GM18517 (cell line): ENCODE measurements at regions not wholly inside any gene's neighbourhood (a gene's known extent, or its start where the extent isn't known, plus 50 kb on each side); places are given as distances from the start of the nearest gene placed in this dataset.

Experiments
- ATAC-seq: cut with Tn5 transposase; IDR thresholded peaks from one replicate; pipeline ENCODE4 v1.9.1; 2021; ENCODE audit warnings: mild to moderate bottlenecking, moderate library complexity; ENCODE audit not compliant: unreplicated experiment

DNA sequence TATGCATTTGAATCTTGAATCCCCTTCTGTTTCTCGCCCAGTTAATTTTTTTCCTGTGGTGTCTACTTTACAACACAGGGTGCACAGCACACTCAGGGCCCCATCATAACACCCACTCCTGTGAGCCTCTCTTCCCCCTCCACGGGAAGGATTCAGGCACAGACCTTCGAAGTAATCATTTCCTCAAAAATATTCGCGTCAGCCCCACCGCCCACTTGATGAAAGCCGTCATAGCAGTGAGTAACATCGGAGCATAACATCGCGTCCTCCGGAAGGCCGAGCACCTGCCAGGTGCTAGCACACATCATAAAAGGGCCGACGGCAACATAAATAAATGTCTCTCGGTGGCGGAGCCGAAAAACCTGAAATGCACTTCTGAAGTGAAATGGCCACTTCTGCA, 201.7 kb upstream of the ADARB2 start:
- no peak for ATAC-seq

DNA sequence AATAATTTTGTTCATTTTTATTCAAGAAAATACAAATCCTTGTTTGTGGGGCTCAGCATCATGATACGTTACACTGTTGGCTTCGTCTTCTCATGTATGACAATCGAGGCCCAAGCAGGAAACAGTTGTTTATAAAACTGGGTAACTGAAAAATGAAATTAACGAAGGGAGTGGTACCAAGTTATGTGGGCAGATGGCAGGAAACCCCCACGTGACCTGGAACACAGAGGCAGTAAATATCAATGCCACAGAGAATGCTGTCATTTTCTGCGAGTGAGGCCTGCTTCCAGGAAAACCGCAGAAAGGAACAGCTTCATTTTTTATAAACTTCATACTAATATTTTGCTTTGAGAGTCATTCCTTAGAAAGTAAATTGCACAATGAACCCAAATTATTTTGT, 201.0 kb upstream of the ADARB2 start:
- no peak for ATAC-seq

DNA sequence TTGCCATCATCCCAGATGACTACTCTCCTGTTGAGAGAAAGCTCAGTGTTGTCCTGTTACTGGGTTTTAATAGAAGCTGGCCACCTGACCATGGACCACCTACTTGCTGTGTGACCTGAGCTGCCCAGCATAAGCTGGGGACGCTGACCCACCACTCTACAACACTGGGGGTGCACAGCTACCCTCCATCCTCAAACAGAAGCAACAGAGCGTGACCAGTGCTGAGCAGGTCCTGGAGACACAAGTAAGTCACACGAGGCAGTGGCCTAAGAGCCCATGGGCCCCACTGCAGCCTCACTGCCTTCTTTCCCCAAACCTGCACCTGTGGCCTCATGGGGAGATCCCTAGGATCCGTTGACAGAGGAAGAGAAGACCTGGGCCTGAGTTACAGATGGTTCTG, 198.6 kb upstream of the ADARB2 start:
- no peak for ATAC-seq

- ATAC-seq: no peak
These were observed 195.9 kb upstream of the ADARB2 start for GRCh38 chr10:1933215-1933614.

GRCh38 chr10:1932692-1933094, 195.4 kb upstream of the ADARB2 start:
- ATAC-seq: no peak

GRCh38 chr10:1928606-1929005, 191.3 kb upstream of the ADARB2 start:
- no peak for ATAC-seq

- ATAC-seq: no peak
These were observed 186.7 kb upstream of the ADARB2 start for GRCh38 chr10:1923998-1924397.

GRCh38 chr10:1923586-1923985, 186.3 kb upstream of the ADARB2 start:
- no peak for ATAC-seq

DNA sequence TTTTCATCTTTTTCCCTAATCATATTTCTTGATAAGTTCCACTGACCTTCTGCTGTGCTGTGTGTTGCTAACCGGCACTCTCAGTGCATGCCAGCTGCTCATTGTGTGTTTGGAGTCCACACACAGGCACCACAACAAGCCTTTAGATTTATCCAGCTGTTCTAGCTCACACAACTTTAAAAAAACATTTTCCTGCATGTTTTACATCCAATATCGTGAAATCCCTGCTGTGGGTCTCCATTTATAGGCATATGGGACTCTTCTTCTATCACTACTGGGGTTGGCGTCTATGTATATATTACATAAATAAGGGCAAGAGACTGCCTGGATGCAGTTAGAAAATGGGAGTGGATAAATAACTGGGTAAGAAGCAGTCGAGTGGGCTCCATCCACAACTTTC, 183.6 kb upstream of the ADARB2 start:
- ATAC-seq: no peak

GRCh38 chr10:1920127-1920526, 182.8 kb upstream of the ADARB2 start:
- ATAC-seq: no peak

DNA sequence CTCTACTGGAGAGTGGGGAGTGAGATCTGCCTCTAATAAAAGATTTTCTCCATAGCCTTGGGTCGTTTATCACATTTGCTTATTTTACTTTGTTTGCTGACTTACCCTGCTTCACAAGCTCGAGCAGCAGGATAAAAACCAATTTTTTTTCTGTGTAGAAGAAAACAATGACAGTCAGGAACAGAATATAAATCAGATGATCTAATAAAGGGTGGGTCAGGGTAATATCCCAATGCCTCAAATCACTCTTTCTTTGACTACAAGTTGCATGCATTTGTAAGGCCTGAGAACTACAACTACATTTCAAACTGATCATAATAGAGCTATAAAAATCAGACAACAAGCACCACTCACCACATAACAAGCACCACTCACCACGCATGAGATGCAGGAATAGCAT, 174.4 kb upstream of the ADARB2 start:
- ATAC-seq: no peak

DNA sequence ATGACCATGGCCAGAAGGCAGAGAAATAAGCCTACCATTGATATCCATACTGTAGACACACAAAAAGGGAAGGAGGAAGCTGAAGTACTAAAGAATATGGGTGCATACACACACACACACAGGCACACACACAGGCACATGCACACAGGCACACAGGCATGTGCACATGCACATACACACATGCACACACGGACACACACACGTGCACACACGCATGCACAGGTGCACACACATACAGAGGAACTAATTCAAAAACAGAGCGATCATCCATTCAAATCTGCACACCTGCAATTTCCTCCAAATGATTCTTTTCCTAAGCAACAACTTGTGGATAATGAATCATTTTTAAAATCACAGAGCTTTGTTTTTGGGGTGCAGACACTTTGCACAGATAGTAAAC, 166.7 kb upstream of the ADARB2 start:
- no peak for ATAC-seq

- ATAC-seq: no peak
These were observed 158.8 kb upstream of the ADARB2 start for GRCh38 chr10:1896153-1896552.

- ATAC-seq: no peak
These were observed 158.4 kb upstream of the ADARB2 start for GRCh38 chr10:1895691-1896090.

DNA sequence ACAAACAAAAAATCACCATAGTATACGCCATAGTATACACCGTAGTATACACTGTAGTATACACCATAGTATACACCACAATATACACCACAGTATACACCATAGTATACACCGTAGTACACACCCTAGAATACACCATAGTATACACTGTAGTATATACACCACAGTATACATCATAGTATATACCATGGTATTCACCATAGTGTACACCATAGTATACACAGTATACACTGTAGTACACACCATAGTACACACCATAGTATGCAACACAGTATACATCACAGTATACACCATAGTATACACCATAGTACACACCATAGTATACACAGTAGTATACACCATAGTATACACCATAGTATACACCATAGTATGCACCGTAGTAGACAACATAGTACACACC, 157.6 kb upstream of the ADARB2 start:
- no peak for ATAC-seq

DNA sequence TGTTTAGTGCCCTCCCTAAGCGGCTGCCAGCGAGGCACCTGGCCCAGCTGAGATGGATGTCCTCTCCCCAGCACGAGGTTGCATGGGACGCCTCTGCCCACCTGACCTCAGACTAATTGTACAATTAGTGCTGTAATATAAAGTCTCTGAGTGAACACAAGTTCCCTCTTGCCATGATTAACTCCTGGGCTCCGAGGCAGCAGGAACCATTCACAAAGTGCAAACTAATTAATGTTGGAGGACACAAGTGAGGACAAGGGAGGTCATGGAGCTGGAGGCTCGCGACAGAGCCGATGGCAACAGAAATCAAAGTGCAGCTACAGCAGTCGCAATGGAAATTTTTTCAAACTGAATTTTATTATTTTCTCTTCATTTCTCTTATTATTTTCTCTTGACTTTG, 156.6 kb upstream of the ADARB2 start:
- ATAC-seq: no peak

- ATAC-seq: no peak
These were observed 148.7 kb upstream of the ADARB2 start for GRCh38 chr10:1886039-1886438.

GRCh38 chr10:1882728-1883127, 145.4 kb upstream of the ADARB2 start:
- ATAC-seq: no peak

- no peak for ATAC-seq
These were observed 144.9 kb upstream of the ADARB2 start for GRCh38 chr10:1882180-1882579.

GRCh38 chr10:1881636-1882035, 144.3 kb upstream of the ADARB2 start:
- no peak for ATAC-seq

DNA sequence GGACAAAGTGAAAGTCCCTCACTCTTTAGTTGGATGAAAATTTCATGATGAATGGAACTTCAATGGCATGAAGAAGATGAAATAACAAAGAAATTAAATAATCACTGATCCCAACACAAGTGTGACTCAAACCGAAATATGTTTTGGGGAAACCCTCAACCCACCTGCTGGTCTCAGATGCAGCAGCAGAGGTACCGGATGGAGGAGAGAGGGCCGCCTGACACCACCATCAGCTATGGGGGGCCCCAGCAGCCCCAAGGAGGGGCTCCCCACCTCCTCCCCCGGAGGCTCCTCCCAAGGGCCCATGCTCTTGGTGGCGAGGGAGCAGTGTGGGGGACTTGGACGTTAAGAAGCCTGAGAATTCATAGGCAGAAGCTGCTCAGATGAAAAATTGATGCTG, 137.2 kb upstream of the ADARB2 start:
- ATAC-seq: no peak

GRCh38 chr10:1873661-1874315, 136.5 kb upstream of the ADARB2 start:
- ATAC-seq: no peak

DNA sequence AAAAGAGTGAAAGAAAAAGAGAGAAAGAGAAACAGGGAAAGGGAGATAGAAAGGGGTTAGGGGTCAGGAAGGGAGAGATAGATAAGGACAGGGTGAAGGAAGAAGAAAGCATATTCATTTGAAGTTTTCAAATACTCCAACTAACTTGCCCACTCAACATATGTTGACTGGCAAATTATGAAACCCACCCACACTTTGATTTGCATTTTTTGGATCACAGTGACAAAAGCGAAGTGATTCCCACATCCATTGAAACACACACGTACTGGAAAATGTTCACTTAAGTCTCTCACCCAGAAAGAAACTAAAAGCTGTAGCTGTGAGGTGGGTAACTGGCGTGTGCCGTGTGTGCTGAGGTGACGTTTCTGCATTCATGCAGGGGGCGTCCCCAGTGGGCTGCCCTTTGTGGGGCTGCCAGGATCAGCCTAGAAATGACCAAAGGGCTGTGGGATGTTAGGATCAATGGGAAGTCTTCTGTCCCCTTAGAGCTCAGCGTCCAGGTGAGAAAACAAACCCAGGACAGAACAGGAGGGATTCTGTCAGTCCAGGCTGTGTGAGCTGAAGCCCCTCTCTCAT, 134.9 kb upstream of the ADARB2 start:
- no peak for ATAC-seq
